Middle frontal gyrus (tissue), 1 donor: ENCODE measurements at regions not wholly inside any gene's neighbourhood (a gene's known extent, or its start where the extent isn't known, plus 50 kb on each side); places are given as distances from the start of the nearest gene placed in this dataset.

Experiments used
- DNase-seq: peaks from one replicate; pipeline ENCODE4 v3.0.0-alpha.2; 2015; ENCODE audit warnings: low spot score; ENCODE audit errors: extremely low spot score

GRCh38 chr12:19010726-19011125 is 118.8 kb upstream of the PLEKHA5 start:
- no peak for DNase-seq

GRCh38 chr12:19012965-19013364 is 116.6 kb upstream of the PLEKHA5 start:
- DNase-seq: no peak

GRCh38 chr12:19014240-19014639 is 115.3 kb upstream of the PLEKHA5 start:
- no peak for DNase-seq

- no peak for DNase-seq
These were observed 114.2 kb upstream of the PLEKHA5 start for GRCh38 chr12:19015285-19015684.

- DNase-seq: no peak
These were observed 111.1 kb upstream of the PLEKHA5 start for GRCh38 chr12:19018302-19018970.

- no peak for DNase-seq
These were observed 108.3 kb upstream of the PLEKHA5 start for GRCh38 chr12:19021240-19021639.

GRCh38 chr12:19021646-19022045 is 107.9 kb upstream of the PLEKHA5 start:
- DNase-seq: no peak

GRCh38 chr12:19025582-19025981 is 104.0 kb upstream of the PLEKHA5 start:
- no peak for DNase-seq

- no peak for DNase-seq
These were observed 103.5 kb upstream of the PLEKHA5 start for GRCh38 chr12:19026034-19026433.

- no peak for DNase-seq
These were observed 102.7 kb upstream of the PLEKHA5 start for GRCh38 chr12:19026614-19027488.

- no peak for DNase-seq
These were observed 99.4 kb upstream of the PLEKHA5 start for GRCh38 chr12:19030180-19030579.

GRCh38 chr12:19030603-19031002 is 98.9 kb upstream of the PLEKHA5 start:
- no peak for DNase-seq

- DNase-seq: no peak
These were observed 98.5 kb upstream of the PLEKHA5 start for GRCh38 chr12:19031032-19031431.

GRCh38 chr12:19032826-19033225 is 96.7 kb upstream of the PLEKHA5 start:
- no peak for DNase-seq

GRCh38 chr12:19033244-19033643 is 96.3 kb upstream of the PLEKHA5 start:
- no peak for DNase-seq

GRCh38 chr12:19034937-19035336 is 94.6 kb upstream of the PLEKHA5 start:
- DNase-seq: no peak

- DNase-seq: no peak
These were observed 94.0 kb upstream of the PLEKHA5 start for GRCh38 chr12:19035536-19035935.

GRCh38 chr12:19036673-19037357 is 92.7 kb upstream of the PLEKHA5 start:
- no peak for DNase-seq

- no peak for DNase-seq
These were observed 91.3 kb upstream of the PLEKHA5 start for GRCh38 chr12:19038209-19038608.

- DNase-seq: no peak
These were observed 90.0 kb upstream of the PLEKHA5 start for GRCh38 chr12:19039515-19039914.

GRCh38 chr12:19042221-19042620 is 87.3 kb upstream of the PLEKHA5 start:
- DNase-seq: no peak

GRCh38 chr12:19044430-19044829 is 85.1 kb upstream of the PLEKHA5 start:
- no peak for DNase-seq
